ENCODE measurements at regions not wholly inside any gene's neighbourhood (a gene's known extent, or its start where the extent isn't known, plus 50 kb on each side); places are given as distances from the start of the nearest gene placed in this dataset.

- TF ChIP-seq POLR2A (IDR thresholded peaks at IDR 0.05) = no peak
- TF ChIP-seq, protein P1, sequence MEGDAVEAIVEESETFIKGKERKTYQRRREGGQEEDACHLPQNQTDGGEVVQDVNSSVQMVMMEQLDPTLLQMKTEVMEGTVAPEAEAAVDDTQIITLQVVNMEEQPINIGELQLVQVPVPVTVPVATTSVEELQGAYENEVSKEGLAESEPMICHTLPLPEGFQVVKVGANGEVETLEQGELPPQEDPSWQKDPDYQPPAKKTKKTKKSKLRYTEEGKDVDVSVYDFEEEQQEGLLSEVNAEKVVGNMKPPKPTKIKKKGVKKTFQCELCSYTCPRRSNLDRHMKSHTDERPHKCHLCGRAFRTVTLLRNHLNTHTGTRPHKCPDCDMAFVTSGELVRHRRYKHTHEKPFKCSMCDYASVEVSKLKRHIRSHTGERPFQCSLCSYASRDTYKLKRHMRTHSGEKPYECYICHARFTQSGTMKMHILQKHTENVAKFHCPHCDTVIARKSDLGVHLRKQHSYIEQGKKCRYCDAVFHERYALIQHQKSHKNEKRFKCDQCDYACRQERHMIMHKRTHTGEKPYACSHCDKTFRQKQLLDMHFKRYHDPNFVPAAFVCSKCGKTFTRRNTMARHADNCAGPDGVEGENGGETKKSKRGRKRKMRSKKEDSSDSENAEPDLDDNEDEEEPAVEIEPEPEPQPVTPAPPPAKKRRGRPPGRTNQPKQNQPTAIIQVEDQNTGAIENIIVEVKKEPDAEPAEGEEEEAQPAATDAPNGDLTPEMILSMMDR (IDR thresholded peaks at IDR 0.05) = no peak
Measured at GRCh38 chr3:95460274-95460673, 1354.1 kb upstream of the EPHA6 start.
